Stimulated activated effector memory CD8-positive, alpha-beta T cell treated with anti-CD3 and anti-CD28 coated beads, Interleukin-12 subunit alpha, Interleukin-12 subunit beta, amount 100 ng/mL, for 72 hours (primary cell): ENCODE measurements at regions not wholly inside any gene's neighbourhood (a gene's known extent, or its start where the extent isn't known, plus 50 kb on each side); places are given as distances from the start of the nearest gene placed in this dataset.

Source experiments
- ATAC-seq: fragments of 150-1000 bp; cut with Tn5 transposase; 2 replicates; pipeline ENCODE4 v1.10.0; 2021
- DNase-seq, 2 donors: peaks; one replicate each; pipeline ENCODE4 v3.0.0; 2021 to 2022; ENCODE audit warnings: low spot score in 2 of 2
- H3K27ac Mint-ChIP-seq: one replicate; pipeline ENCODE4 v1.8.0; 2022; ENCODE audit warnings: mild to moderate bottlenecking, mixed read lengths
- H3K36me3 Mint-ChIP-seq: one replicate; pipeline ENCODE4 v1.8.0; 2022; ENCODE audit warnings: mild to moderate bottlenecking, mixed read lengths
- H3K4me1 Mint-ChIP-seq: one replicate; pipeline ENCODE4 v1.8.0; 2022; ENCODE audit warnings: mixed read lengths
- H3K4me3 Mint-ChIP-seq: one replicate; pipeline ENCODE4 v1.8.0; 2022; ENCODE audit warnings: mild to moderate bottlenecking, mixed read lengths
- H3K9me3 Mint-ChIP-seq: one replicate; pipeline ENCODE4 v1.8.0; 2022; ENCODE audit warnings: mixed read lengths

- no peaks in the 10 kb centered on the region for H3K36me3 Mint-ChIP-seq
- no peak for DNase-seq
Observed at GRCh38 chr9:82271106-82271561, 282.6 kb downstream of the SPATA31D1 start.

GRCh38 chr9:82273121-82273520, 284.5 kb downstream of the SPATA31D1 start:
- Mint-ChIP-seq H3K4me1 (no peaks in the 10 kb centered on the region), H3K4me3 (no peak overlapping the region), H3K36me3 (no peaks in the 10 kb centered on the region), H3K9me3 (peaks cover 4% of the 10 kb centered on the region), H3K27ac (no peak overlapping the region)
- ATAC-seq = no peak
- no peak for DNase-seq

More at GRCh38 chr9:82271106-82271561, 282.6 kb downstream of the SPATA31D1 start:
- Mint-ChIP-seq H3K9me3 (peaks cover 4% of the 10 kb centered on the region), H3K4me1 (no peaks in the 10 kb centered on the region), H3K4me3 (no peak overlapping the region), H3K27ac (no peak overlapping the region)
- no peak for ATAC-seq

- Mint-ChIP-seq H3K36me3 (no peaks in the 10 kb centered on the region), H3K4me3 (no peak overlapping the region), H3K9me3 (peaks cover 4% of the 10 kb centered on the region), H3K27ac (no peak overlapping the region), H3K4me1 (no peaks in the 10 kb centered on the region)
- ATAC-seq (no peak), DNase-seq (no peak)
Observed at GRCh38 chr9:82275258-82275927, 286.8 kb downstream of the SPATA31D1 start.

- H3K27ac Mint-ChIP-seq = no peak overlapping the region
- no peak overlapping the region for H3K4me3 Mint-ChIP-seq
- no peaks in the 10 kb centered on the region for H3K4me1 Mint-ChIP-seq
- ATAC-seq (no peak), DNase-seq (no peak)
- H3K9me3 Mint-ChIP-seq = peaks cover 4% of the 10 kb centered on the region
- no peaks in the 10 kb centered on the region for H3K36me3 Mint-ChIP-seq
Observed at GRCh38 chr9:82281066-82281465, 292.5 kb downstream of the SPATA31D1 start.

GRCh38 chr9:82284758-82285157, 296.2 kb downstream of the SPATA31D1 start:
- Mint-ChIP-seq H3K4me3 (no peak overlapping the region), H3K36me3 (no peaks in the 10 kb centered on the region), H3K27ac (no peak overlapping the region), H3K4me1 (no peaks in the 10 kb centered on the region), H3K9me3 (peaks cover 16% of the 10 kb centered on the region)
- no peak for DNase-seq
- ATAC-seq = no peak

GRCh38 chr9:82295181-82295580, 306.6 kb downstream of the SPATA31D1 start:
- no peak for DNase-seq

GRCh38 chr9:82299870-82300269, 311.3 kb downstream of the SPATA31D1 start:
- DNase-seq (no peak), ATAC-seq (no peak)
- no peak overlapping the region for H3K27ac Mint-ChIP-seq
- no peaks in the 10 kb centered on the region for H3K36me3 Mint-ChIP-seq
- H3K9me3 Mint-ChIP-seq = peaks cover 10% of the 10 kb centered on the region
- no peaks in the 10 kb centered on the region for H3K4me1 Mint-ChIP-seq
- no peak overlapping the region for H3K4me3 Mint-ChIP-seq

More at GRCh38 chr9:82295181-82295580, 306.6 kb downstream of the SPATA31D1 start:
- ATAC-seq = no peak
- H3K9me3 Mint-ChIP-seq = peaks cover 5% of the 10 kb centered on the region
- H3K4me1 Mint-ChIP-seq = no peaks in the 10 kb centered on the region
- H3K36me3 Mint-ChIP-seq = no peaks in the 10 kb centered on the region
- H3K27ac Mint-ChIP-seq = no peak overlapping the region
- no peak overlapping the region for H3K4me3 Mint-ChIP-seq

- peaks cover 10% of the 10 kb centered on the region for H3K9me3 Mint-ChIP-seq
- H3K27ac Mint-ChIP-seq = no peak overlapping the region
- DNase-seq (no peak), ATAC-seq (no peak)
- no peaks in the 10 kb centered on the region for H3K36me3 Mint-ChIP-seq
- no peak overlapping the region for H3K4me3 Mint-ChIP-seq
- H3K4me1 Mint-ChIP-seq = no peaks in the 10 kb centered on the region
Observed at GRCh38 chr9:82302968-82303655, 314.5 kb downstream of the SPATA31D1 start.

GRCh38 chr9:82308836-82309235, 320.3 kb downstream of the SPATA31D1 start:
- H3K27ac Mint-ChIP-seq = no peak overlapping the region
- H3K9me3 Mint-ChIP-seq = peaks cover under 1% of the 10 kb centered on the region
- H3K4me1 Mint-ChIP-seq = no peaks in the 10 kb centered on the region
- no peak for DNase-seq
- no peak for ATAC-seq
- no peaks in the 10 kb centered on the region for H3K36me3 Mint-ChIP-seq
- H3K4me3 Mint-ChIP-seq = no peak overlapping the region

- Mint-ChIP-seq H3K9me3 (peaks cover 8% of the 10 kb centered on the region), H3K4me3 (no peak overlapping the region), H3K36me3 (no peaks in the 10 kb centered on the region), H3K27ac (no peak overlapping the region), H3K4me1 (no peaks in the 10 kb centered on the region)
- DNase-seq = no peak
- no peak for ATAC-seq
Observed at GRCh38 chr9:82313697-82314096, 325.1 kb downstream of the SPATA31D1 start.

- no peak for DNase-seq
- Mint-ChIP-seq H3K36me3 (no peaks in the 10 kb centered on the region), H3K9me3 (peaks cover 12% of the 10 kb centered on the region), H3K4me1 (no peaks in the 10 kb centered on the region), H3K27ac (no peak overlapping the region), H3K4me3 (no peak overlapping the region)
- no peak for ATAC-seq
Observed at GRCh38 chr9:82320566-82320965, 332.0 kb downstream of the SPATA31D1 start.

GRCh38 chr9:82325907-82326306, 337.3 kb downstream of the SPATA31D1 start:
- Mint-ChIP-seq H3K9me3 (peaks cover 20% of the 10 kb centered on the region), H3K4me3 (no peak overlapping the region), H3K36me3 (no peaks in the 10 kb centered on the region), H3K27ac (no peak overlapping the region), H3K4me1 (no peaks in the 10 kb centered on the region)
- DNase-seq (no peak), ATAC-seq (no peak)

- H3K9me3 Mint-ChIP-seq = peaks cover 20% of the 10 kb centered on the region
Observed at GRCh38 chr9:82327641-82328040, 339.1 kb downstream of the SPATA31D1 start.

GRCh38 chr9:82331079-82331478, 342.5 kb downstream of the SPATA31D1 start:
- H3K36me3 Mint-ChIP-seq = no peaks in the 10 kb centered on the region
- H3K9me3 Mint-ChIP-seq = peaks cover 22% of the 10 kb centered on the region
- H3K27ac Mint-ChIP-seq = no peak overlapping the region
- H3K4me1 Mint-ChIP-seq = no peaks in the 10 kb centered on the region
- H3K4me3 Mint-ChIP-seq = no peak overlapping the region
- ATAC-seq (no peak), DNase-seq (no peak)

More at GRCh38 chr9:82327641-82328040, 339.1 kb downstream of the SPATA31D1 start:
- no peak overlapping the region for H3K27ac Mint-ChIP-seq
- DNase-seq = no peak
- no peaks in the 10 kb centered on the region for H3K36me3 Mint-ChIP-seq
- ATAC-seq = no peak
- no peak overlapping the region for H3K4me3 Mint-ChIP-seq
- no peaks in the 10 kb centered on the region for H3K4me1 Mint-ChIP-seq

GRCh38 chr9:82332018-82332773, 343.6 kb downstream of the SPATA31D1 start:
- Mint-ChIP-seq H3K9me3 (peaks cover 16% of the 10 kb centered on the region), H3K4me1 (no peaks in the 10 kb centered on the region), H3K36me3 (no peaks in the 10 kb centered on the region), H3K4me3 (no peak overlapping the region), H3K27ac (no peak overlapping the region)
- ATAC-seq (no peak), DNase-seq (no peak)
